ENCODE measurements at regions not wholly inside any gene's neighbourhood (a gene's known extent, or its start where the extent isn't known, plus 50 kb on each side); places are given as distances from the start of the nearest gene placed in this dataset.
A peak's percentile ranks its signal among the peaks of the same experiment; 100 is the strongest.

- no peak for DNase-seq
Observed at GRCh38 chr18:2336690-2337392, 234.5 kb downstream of the METTL4 start.

GRCh38 chr18:2337552-2338141, 233.7 kb downstream of the METTL4 start:
- DNase-seq: peak in 1 of 2 experiments; percentile 8

DNA sequence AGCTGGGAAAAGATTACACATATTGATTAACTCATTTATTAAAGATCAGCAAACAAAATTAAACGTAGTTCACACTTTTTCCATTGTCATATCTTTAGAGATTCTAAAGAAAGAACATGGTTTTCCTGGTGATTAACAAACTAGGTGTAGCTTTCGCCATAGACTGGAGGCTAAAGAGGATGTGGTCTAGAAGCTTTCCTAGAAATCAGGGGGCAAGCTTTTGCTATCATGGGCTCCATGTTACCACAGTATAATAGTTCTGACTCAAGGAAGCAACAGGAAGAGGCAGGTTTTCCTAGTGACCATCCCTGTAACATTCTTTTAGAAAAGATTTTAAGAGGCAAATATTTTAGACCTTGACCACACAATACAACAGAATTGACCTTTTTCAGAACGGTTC, 232.7 kb downstream of the METTL4 start:
- DNase-seq: no peak

GRCh38 chr18:2340335-2340734, 231.0 kb downstream of the METTL4 start:
- DNase-seq: no peak

DNA sequence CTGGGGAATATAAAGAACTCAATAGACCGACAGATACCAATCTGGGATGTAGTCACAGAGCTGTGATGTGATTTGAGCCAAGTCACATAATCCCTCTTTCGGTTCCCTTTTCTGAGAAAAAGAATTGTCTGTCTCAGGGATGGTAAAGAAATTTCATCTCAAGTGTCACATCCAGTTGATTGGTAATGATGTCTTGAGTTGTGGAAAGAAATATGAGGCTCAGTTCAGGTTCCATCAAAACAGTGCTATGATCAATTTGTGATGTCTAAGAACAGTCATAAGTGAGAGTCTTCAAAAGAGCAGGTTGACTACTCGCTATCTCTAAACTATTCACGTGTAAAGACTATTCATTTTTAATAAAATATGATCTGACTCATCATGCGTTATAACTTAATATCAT, 223.3 kb downstream of the METTL4 start:
- no peak for DNase-seq

GRCh38 chr18:2351126-2351850, 220.0 kb downstream of the METTL4 start:
- no peak for DNase-seq

DNA sequence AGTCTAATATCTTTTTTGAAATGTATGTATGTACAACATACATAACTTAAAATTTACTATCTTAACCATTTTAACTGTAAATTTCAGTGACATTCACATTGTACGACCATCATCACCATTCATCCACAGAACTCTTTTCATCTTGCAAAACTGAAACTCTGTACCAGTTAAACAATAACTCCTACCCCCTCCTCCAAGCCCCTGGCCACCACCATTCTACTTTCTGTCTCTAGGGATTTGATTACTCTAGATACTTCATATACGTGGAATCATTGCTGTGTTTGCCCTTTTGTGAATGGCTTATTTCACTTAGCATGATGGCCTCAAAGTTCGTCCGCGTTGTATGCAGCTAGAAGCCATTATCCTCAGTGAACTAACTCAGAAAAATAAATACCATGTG, 217.0 kb downstream of the METTL4 start:
- DNase-seq: no peak

GRCh38 chr18:2356906-2357305, 214.4 kb downstream of the METTL4 start:
- DNase-seq: no peak

DNA sequence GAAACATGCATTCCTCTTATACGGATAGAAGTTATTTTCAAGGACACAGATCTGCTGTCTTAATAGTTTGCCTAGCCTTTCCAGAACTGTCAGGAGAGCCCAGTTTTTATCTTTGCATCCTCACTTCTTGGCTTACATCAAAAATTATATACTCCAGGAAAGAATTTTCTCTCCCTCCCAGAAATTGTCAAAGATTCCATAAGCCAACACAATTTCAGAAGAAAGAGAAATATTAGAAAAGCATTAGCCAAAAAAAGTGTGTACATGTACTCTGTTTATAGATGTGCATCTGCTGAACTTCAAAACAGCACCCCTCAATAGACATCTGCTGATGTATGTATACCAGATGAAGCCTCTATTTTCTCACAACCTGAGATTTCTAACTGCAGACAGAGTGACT, 210.4 kb downstream of the METTL4 start:
- no peak for DNase-seq

DNA sequence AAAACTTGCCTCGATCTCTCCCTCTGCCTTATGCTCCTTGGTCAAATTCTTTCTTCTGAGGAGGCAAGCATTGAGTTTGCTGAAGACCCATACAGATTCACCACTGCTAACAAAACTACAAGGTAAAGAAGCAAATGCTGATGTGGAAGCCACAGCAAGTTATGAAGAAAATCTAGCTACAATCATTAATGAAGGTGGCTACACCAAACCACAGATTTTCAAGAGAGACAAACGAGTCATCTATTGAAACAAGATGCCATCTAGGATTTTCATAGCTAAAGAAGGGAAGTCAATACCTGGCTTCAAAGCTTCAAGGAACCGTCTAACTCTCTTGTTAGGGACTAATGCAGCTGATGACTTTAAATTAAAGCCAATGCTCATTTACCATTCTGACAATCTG, 203.2 kb downstream of the METTL4 start:
- DNase-seq: no peak

GRCh38 chr18:2376707-2377106, 194.6 kb downstream of the METTL4 start:
- no peak for DNase-seq

- no peak for DNase-seq
Observed at GRCh38 chr18:2380101-2380500, 191.2 kb downstream of the METTL4 start.

DNA sequence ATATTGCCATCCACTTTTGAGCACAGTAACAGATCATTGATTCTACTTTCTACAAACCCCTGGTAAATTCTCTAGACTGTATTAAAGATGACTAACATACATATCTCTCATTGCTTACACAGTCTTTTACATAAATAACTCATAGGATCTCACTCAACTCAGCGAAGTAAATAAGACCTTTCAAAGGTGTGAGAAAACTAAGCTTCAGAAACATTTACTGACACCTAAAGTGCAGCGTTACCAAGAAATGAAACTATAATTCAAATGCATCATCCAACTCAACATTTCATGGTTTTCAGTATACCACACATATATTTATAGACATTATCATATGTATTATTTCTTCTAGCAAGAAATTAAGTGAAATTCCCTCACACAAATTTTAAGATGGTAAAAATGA, 189.8 kb downstream of the METTL4 start:
- DNase-seq: no peak

GRCh38 chr18:2387588-2387987, 183.7 kb downstream of the METTL4 start:
- DNase-seq: no peak

GRCh38 chr18:2390158-2390557, 181.1 kb downstream of the METTL4 start:
- DNase-seq: no peak

DNA sequence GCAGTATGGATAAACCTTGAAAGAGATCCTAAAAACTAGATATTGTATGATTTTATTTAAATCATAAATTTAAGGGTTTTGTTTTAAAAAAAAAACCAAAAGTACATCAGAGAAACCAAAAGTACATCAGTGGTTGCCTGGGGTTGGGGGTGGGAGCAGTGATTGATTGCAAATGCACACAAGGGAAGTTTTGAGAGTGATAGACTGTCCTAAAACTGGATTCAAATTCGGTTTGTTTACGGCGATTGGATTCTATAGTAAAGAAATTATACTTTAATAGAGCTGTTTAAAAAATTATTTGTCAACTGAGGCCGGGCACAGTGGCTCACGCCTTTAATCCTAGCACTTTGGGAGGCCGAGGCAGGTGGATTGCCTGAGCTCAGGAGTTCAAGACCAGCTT, 179.8 kb downstream of the METTL4 start:
- DNase-seq: no peak

DNA sequence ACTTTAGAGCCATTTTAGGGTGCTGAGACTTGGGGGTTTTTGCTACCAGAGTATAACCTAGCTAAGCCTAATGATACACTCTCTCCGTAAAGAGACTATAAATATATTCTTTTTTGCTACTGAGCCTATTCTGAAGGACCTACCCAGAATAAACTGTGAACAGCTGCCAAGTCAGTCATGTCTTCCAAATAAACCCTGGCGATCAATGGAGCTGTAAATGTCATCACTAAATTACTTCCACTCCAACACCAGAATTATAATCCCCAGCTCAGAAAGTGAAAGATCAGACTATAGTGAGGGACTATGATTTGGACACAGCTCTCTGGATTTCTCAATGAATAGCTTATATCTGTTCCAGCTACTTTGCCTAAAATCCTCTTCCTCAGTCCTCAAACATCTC, 178.9 kb downstream of the METTL4 start:
- no peak for DNase-seq

- DNase-seq: no peak
Observed at GRCh38 chr18:2394684-2395083, 176.6 kb downstream of the METTL4 start.

DNA sequence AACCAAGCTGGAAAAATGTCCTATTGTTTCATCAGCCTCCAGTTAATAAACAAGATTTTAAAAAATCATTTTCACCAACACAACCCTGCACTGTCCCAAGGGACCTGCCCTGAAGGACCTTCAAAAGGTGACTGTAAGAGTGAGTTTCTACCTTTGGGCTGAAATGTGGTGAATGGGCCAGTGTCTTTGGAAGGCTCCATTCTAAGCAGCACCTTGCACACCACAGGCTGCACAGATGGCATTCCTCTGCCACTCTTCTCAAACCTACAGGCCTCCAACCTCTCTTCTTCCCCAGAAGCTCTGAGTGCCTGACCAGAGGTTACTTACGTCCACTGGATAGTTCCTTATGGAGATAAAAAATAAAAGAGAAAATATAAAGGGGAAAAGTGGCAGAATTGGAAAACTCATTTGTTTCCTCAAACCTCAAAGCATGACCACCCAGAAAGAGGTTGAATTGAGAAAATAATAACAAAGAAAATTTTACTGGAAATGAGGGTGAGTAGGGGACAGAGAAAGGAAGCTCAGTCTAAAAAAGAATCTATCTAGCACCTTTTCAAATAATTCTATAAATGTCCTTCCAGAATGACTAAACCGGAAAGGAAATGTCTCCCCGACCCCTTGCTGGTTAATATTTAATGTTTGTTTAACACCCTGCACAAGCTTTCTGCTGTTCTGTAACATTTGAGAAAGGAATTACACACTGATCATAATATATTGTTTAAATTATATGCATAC, 175.7 kb downstream of the METTL4 start:
- no peak for DNase-seq

GRCh38 chr18:2396162-2396505, 175.2 kb downstream of the METTL4 start:
- DNase-seq: no peak

- DNase-seq: no peak
Observed at GRCh38 chr18:2400701-2401196, 170.6 kb downstream of the METTL4 start.

GRCh38 chr18:2402084-2402483, 169.2 kb downstream of the METTL4 start:
- DNase-seq: no peak

- no peak for DNase-seq
Observed at GRCh38 chr18:2406544-2406943, 164.8 kb downstream of the METTL4 start.

- DNase-seq: no peak
Observed at GRCh38 chr18:2407961-2408360, 163.3 kb downstream of the METTL4 start.
